Esophagus muscularis mucosa (tissue), 4 donors: ENCODE measurements at regions not wholly inside any gene's neighbourhood (a gene's known extent, or its start where the extent isn't known, plus 50 kb on each side); places are given as distances from the start of the nearest gene placed in this dataset.

Experiments used
- CTCF ChIP-seq, 3 experiments: fragments of 200-600 bp in 2 of 3; fragments of 450-650 bp in 1 of 3; sonication (generic) in 2 of 3; IDR thresholded peaks; one replicate each; pipeline ENCODE4 v1.5.1; 2017 to 2019; ENCODE audit warnings: antibody characterized with exemption in 3 of 3, mild to moderate bottlenecking in 2 of 3, moderate library complexity in 1 of 3
- EP300 ChIP-seq: sonication (generic); formaldehyde crosslinking; IDR thresholded peaks from one replicate; pipeline ENCODE4 v1.6.1; 2017; ENCODE audit warnings: antibody characterized with exemption
- POLR2A ChIP-seq: fragments of 450-650 bp; IDR thresholded peaks from one replicate; pipeline ENCODE4 v1.6.1; 2017; ENCODE audit warnings: antibody characterized with exemption, moderate library complexity, mild to moderate bottlenecking, low read depth
- POLR2AphosphoS5 ChIP-seq, 2 donors: sonication (generic); formaldehyde crosslinking; IDR thresholded peaks; one replicate each; pipeline ENCODE4 v1.6.1; 2017; ENCODE audit warnings: antibody characterized with exemption in 2 of 2

- TF ChIP-seq CTCF (IDR thresholded peaks at IDR 0.05) (no peak), POLR2A (no peak), POLR2AphosphoS5 (IDR thresholded peaks at IDR 0.05) (no peak), EP300 (no peak)
These were observed 59.1 kb upstream of the EML4 start for GRCh38 chr2:42109959-42110640.
